Spleen (tissue), 11 donors: ENCODE measurements at regions not wholly inside any gene's neighbourhood (a gene's known extent, or its start where the extent isn't known, plus 50 kb on each side); places are given as distances from the start of the nearest gene placed in this dataset.
A peak's percentile ranks its signal among the peaks of the same experiment; 100 is the strongest.

Experiments
- DNase-seq: peaks from one replicate; pipeline ENCODE4 v3.0.0-alpha.2; 2020
- H3K27ac ChIP-seq, 8 donors: fragments of 200-600 bp; sonication (generic) in 7 of 8; 1 replicate in 4 of 8; 2 replicates in 4 of 8; pipeline versions ENCODE4 v1.5.0 to v1.8.0; 2016 to 2021; ENCODE audit warnings: inconsistent platforms in 4 of 8, mild to moderate bottlenecking in 4 of 8, moderate library complexity in 1 of 8
- H3K27me3 ChIP-seq, 7 donors: fragments of 200-600 bp; sonication (generic) in 6 of 7; replicated peaks in 1 of 7; 1 replicate in 4 of 7; 2 replicates in 3 of 7; pipeline versions ENCODE4 v1.5.0 to v1.8.0; 2016 to 2021; ENCODE audit warnings: inconsistent platforms in 3 of 7, mild to moderate bottlenecking in 1 of 7
- H3K36me3 ChIP-seq, 6 donors: fragments of 200-600 bp; sonication (generic) in 5 of 6; 1 replicate in 4 of 6; 2 replicates in 2 of 6; pipeline versions ENCODE4 v1.5.0 to v1.8.0; 2016 to 2021; ENCODE audit warnings: inconsistent platforms in 2 of 6
- H3K4me1 ChIP-seq, 6 donors: fragments of 200-600 bp; sonication (generic) in 5 of 6; 1 replicate in 3 of 6; 2 replicates in 3 of 6; pipeline versions ENCODE4 v1.5.0 to v1.8.0; 2016 to 2021; ENCODE audit warnings: inconsistent platforms in 3 of 6
- H3K4me3 ChIP-seq, 8 donors: fragments of 200-600 bp; sonication (generic) in 7 of 8; 1 replicate in 4 of 8; 2 replicates in 4 of 8; pipeline versions ENCODE4 v1.5.0 to v1.8.0; 2016 to 2021; ENCODE audit warnings: inconsistent platforms in 4 of 8, mild to moderate bottlenecking in 4 of 8, moderate library complexity in 2 of 8
- H3K9me3 ChIP-seq, 8 donors: fragments of 200-600 bp; sonication (generic) in 7 of 8; 1 replicate in 4 of 8; 2 replicates in 4 of 8; pipeline versions ENCODE4 v1.5.0 to v1.8.0; 2016 to 2021; ENCODE audit warnings: inconsistent platforms in 4 of 8
- POLR2A ChIP-seq, 3 donors: fragments of 450-650 bp; IDR thresholded peaks; one replicate each; pipeline ENCODE4 v1.5.1; 2017; ENCODE audit warnings: antibody characterized with exemption in 3 of 3, mild to moderate bottlenecking in 1 of 3
- POLR2AphosphoS5 ChIP-seq, 3 donors: sonication (generic); formaldehyde crosslinking; IDR thresholded peaks; one replicate each; pipeline ENCODE4 v1.5.1; 2017; ENCODE audit warnings: antibody characterized with exemption in 3 of 3
- WGBS, 5 donors: extraction: QIAGEN DNeasy Blood & Tissue Kit in 3 of 5; methylation state at CpG; one replicate each; pipeline versions ENCODE4 v1.1.5 to v1.1.7; 2013 to 2018; 5-methylcytosine and 5-hydroxymethylcytosine counted together
- intact Hi-C: fragments of 100-400 bp; cut with DNase I; formaldehyde crosslinking; loops from one replicate; pipeline ENCODE4 v1.15.0; 2023; ENCODE audit warnings: low total_unique reads
- TF ChIP-seq, protein P1 (sequence below), 11 experiments: fragments of 200-600 bp in 7 of 11; fragments of 450-650 bp in 4 of 11; sonication (generic) in 4 of 11; IDR thresholded peaks in 8 of 11; conservative IDR thresholded peaks in 3 of 11; 1 replicate in 7 of 11; 2 replicates in 4 of 11; pipeline versions ENCODE4 v1.4.0 to v1.8.0; 2016 to 2021; ENCODE audit warnings: antibody characterized with exemption in 11 of 11, inconsistent platforms in 4 of 11, mild to moderate bottlenecking in 1 of 11
- donor health status: healthy with polysubstance abuse.
- donor health status: DM: no; HTN: no; CAD: no; lungs with moderate emphysema.
- donor health status: DM: no; HTN: no; CAD: no.
- donor health status: Bipolar disorder and iron deficiency.
- donor health status: healthy.
- donor health status: DM: no; HTN: no; CAD: no.
- donor health status: DM: yes; HTN: yes; CAD: no.

DNA sequence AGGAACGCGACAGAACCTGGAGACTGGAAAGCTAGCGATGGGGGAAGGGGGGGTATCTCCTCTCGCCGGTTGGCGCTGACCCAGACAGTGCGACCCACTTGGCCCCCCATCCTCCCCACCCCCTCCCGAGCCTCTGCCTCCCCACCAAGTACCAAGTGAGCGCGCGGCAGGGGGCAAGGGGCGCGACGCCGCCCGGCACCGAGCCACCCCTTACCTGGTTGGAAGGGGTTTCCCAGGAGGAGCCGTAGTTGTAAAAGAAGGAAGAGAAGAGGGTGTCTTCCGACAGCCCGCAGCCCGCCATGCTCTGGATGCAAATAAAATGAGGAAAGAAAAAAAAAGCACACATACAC, 112.2 kb downstream of the DHX15 start:
- WGBS, 5 donors, result 1 to 4% (median 3%) methylated on average over 16 to 21 of the region's 21 CpGs
- intact Hi-C loops, result no loop called here
- Histone ChIP-seq H3K27ac (no peak overlapping the region), H3K4me3 (peak overlapping the region; percentile 50 to 83 (median 63)), H3K36me3 (no peaks in the 10 kb centered on the region), H3K27me3 (peaks cover 0 to 77% (median 43%) of the 10 kb centered on the region in 7 donors), H3K9me3 (no peaks in the 10 kb centered on the region), H3K4me1 (peaks cover 19 to 53% (median 43%) of the 10 kb centered on the region in 6 donors)
- TF ChIP-seq POLR2AphosphoS5 (IDR thresholded peaks at IDR 0.05) (no peak), POLR2A (IDR thresholded peaks at IDR 0.05) (no peak)
- TF ChIP-seq, protein P1, sequence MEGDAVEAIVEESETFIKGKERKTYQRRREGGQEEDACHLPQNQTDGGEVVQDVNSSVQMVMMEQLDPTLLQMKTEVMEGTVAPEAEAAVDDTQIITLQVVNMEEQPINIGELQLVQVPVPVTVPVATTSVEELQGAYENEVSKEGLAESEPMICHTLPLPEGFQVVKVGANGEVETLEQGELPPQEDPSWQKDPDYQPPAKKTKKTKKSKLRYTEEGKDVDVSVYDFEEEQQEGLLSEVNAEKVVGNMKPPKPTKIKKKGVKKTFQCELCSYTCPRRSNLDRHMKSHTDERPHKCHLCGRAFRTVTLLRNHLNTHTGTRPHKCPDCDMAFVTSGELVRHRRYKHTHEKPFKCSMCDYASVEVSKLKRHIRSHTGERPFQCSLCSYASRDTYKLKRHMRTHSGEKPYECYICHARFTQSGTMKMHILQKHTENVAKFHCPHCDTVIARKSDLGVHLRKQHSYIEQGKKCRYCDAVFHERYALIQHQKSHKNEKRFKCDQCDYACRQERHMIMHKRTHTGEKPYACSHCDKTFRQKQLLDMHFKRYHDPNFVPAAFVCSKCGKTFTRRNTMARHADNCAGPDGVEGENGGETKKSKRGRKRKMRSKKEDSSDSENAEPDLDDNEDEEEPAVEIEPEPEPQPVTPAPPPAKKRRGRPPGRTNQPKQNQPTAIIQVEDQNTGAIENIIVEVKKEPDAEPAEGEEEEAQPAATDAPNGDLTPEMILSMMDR (IDR thresholded peaks at IDR 0.05 in 8 of 11, conservative IDR thresholded peaks at IDR 0.05 in 3 of 11), result no peak
- no peak for DNase-seq

DNA sequence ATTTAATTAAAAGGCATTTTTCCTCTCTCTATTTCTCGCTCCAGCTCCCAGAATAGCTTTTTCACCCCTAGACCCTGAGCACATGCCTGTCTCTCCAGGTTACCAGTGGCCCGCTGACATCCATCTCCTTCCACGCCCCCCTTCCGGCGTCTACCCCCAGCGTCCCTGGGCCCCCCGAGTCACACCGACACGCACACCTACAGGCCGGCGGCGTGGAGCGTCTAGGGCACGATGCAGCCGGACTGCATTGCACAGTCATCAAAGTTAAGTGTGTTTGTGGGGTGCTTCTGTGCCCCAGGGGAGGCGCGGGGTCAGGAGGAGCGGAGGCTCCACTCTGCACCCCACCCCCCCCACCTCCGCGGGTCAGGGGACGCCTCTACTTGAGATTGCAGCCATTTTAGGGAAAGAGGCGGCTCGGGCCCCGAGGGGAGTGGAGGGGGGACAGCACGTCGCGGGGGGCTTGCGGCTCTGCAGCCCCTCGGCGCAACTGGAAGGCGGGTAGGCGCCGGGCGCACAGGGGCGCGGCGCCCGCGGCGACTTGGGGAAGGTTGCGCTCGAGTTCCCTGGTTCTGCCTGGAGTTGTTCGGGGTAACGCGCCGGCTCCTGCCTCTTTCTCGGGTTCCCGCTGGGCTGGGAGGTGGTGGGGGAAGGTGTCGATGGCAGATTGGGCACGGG, 112.7 kb downstream of the DHX15 start:
- H3K27me3 ChIP-seq, result peaks cover 0 to 76% (median 43%) of the 10 kb centered on the region in 7 donors
- H3K27ac ChIP-seq, result no peak overlapping the region

DNA sequence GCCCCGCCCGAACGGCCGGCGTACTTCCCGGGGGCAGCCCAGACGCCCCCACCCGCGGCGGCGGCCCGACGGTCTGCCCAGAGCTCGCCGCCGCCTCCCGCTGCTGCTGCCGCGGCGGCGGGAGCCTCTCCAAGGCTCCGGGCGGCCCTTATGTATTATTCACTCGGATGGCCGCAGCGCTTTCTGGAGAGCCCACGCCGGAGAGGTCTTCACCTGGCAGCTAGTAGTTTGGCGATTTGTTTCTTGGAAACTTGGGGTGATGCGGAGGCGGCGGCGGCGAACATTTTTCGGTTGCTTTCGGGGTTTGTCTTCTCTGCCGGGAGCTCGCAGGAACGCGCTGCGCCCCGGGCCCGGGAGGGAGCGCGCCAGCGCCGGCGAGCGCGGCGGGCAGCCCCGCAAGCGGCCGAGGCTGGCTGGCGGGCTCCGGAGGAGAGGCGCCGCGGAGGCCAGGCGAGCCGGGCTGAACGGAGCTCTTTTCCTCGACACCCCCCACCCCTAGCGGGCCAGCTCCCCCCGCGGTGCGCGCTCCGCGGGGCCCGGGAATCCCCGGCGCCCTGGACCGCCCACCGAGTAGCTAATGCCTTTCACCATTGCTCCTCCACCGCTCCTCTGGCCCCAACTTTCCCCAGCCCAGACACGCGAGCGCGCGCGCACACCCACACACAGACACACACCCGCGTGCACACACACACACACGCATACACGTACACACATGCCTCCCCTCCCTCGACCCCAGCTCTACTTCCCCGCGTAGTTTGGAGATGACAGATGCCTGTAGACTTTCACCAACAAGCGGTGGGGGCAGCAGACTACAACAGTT, 113.5 kb downstream of the DHX15 start:
- intact Hi-C loops, result no loop called here
- TF ChIP-seq, protein P1 (IDR thresholded peaks at IDR 0.05 in 8 of 11, conservative IDR thresholded peaks at IDR 0.05 in 3 of 11), result no peak
- TF ChIP-seq POLR2AphosphoS5 (IDR thresholded peaks at IDR 0.05), result no peak
- TF ChIP-seq POLR2A (IDR thresholded peaks at IDR 0.05), result no peak
- DNase-seq, result no peak
- 1% methylated on average over 35 to 90 of the region's 90 CpGs for WGBS, 5 donors
- no peaks in the 10 kb centered on the region for H3K36me3 ChIP-seq
- H3K9me3 ChIP-seq, result no peaks in the 10 kb centered on the region
- peak overlapping the region in 3 of 8 donors; percentile 7 to 23 (median 23) for H3K27ac ChIP-seq
- peaks cover 0 to 79% (median 43%) of the 10 kb centered on the region in 7 donors for H3K27me3 ChIP-seq
- H3K4me1 ChIP-seq, result peaks cover 19 to 53% (median 43%) of the 10 kb centered on the region in 6 donors
- H3K4me3 ChIP-seq, result peak overlapping the region; percentile 28 to 83 (median 63)

More for the DNA sequence above, 112.7 kb downstream of the DHX15 start:
- H3K36me3 ChIP-seq, result no peaks in the 10 kb centered on the region
- TF ChIP-seq POLR2A (IDR thresholded peaks at IDR 0.05), result no peak
- peak overlapping the region; percentile 50 to 83 (median 63) for H3K4me3 ChIP-seq
- DNase-seq, result no peak
- no peaks in the 10 kb centered on the region for H3K9me3 ChIP-seq
- WGBS, 5 donors, result 1 to 2% (median 1%) methylated on average over 27 to 50 of the region's 50 CpGs
- intact Hi-C loops, result no loop called here
- peaks cover 19 to 53% (median 43%) of the 10 kb centered on the region in 6 donors for H3K4me1 ChIP-seq

DNA sequence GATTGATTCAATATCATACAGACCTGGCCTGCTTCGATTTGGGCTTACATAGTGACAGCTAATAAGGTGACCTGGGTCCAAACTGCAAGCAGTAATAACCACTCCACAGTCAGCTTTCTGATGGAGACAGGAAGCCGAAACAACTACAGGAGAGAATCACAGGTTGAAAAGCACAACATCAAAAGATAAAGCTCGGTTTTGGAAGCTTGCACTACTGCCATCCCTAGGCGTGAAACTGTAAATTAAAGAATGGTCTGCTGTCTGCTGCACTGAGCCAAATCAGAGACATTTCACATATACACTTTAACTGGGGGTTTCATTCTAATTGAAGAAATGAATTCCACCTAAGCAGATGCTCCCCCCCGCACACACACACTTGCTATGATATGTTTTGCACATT, 116.3 kb downstream of the DHX15 start:
- no peaks in the 10 kb centered on the region for H3K36me3 ChIP-seq
- H3K9me3 ChIP-seq, result no peaks in the 10 kb centered on the region
- H3K27me3 ChIP-seq, result peaks cover 0 to 83% (median 39%) of the 10 kb centered on the region in 7 donors
- intact Hi-C loops, result no loop called here
- no peak for DNase-seq
- peaks cover 14 to 46% (median 37%) of the 10 kb centered on the region in 6 donors for H3K4me1 ChIP-seq
- no peak overlapping the region for H3K27ac ChIP-seq
- no peak overlapping the region for H3K4me3 ChIP-seq
- WGBS, 5 donors, result 82 to 89% (median 85%) methylated on average over 5 of the region's 5 CpGs
- TF ChIP-seq POLR2A (IDR thresholded peaks at IDR 0.05) (no peak), POLR2AphosphoS5 (IDR thresholded peaks at IDR 0.05) (no peak)
- TF ChIP-seq, protein P1 (IDR thresholded peaks at IDR 0.05 in 8 of 11, conservative IDR thresholded peaks at IDR 0.05 in 3 of 11), result no peak
